Dedifferentiated amniotic fluid mesenchymal stem cell (primary cell): ENCODE measurements at regions not wholly inside any gene's neighbourhood (a gene's known extent, or its start where the extent isn't known, plus 50 kb on each side); places are given as distances from the start of the nearest gene placed in this dataset.
"Not testable (repeated sequence)": the region's sequence is repeated elsewhere in the genome, so short reads cannot be mapped to it uniquely, and the experiment has no call there.

ENCODE experiments used
- DNase-seq: peaks from one replicate; pipeline ENCODE4 v3.0.0-alpha.2; 2016; ENCODE audit errors: extremely low spot score

DNA sequence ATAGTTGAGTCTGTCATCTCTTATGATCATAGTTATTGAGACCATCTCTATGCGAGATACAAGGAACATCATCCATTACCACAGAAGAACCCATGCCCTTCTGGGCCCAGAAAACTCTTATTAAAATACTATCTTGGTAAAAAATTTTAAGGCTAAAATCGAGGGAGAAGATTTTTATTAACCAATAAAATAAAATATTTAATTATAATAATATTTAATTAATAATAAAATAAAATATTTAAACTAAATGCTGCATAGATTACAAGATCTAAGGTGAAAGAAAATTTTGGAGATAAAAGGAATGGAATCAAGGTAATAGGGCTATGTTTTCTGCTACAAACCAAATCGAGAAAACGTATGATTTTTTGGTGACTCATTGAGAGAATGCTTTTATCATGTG lies 540.2 kb downstream of the KCNH5 start:
- DNase-seq, result no peak

DNA sequence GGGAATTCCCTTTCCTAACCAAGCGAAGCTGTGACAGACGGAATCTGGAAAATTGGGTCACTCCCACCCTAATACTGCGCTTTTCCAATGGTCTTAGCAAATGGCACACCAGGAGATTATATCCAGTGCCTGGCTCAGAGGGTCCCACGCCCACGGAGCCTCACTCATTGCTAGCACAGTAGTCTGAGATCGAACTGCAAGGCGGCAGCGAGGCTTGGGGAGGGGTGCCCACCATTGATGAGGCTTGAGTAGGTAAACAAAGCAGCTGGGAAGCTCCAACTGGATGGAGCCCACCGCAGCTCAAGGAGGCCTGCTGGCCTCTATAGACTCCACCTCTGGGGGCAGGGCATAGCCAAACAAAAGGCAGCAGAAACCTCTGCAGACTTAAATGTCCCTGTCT lies 523.9 kb downstream of the KCNH5 start:
- not testable (repeated sequence) for DNase-seq

DNA sequence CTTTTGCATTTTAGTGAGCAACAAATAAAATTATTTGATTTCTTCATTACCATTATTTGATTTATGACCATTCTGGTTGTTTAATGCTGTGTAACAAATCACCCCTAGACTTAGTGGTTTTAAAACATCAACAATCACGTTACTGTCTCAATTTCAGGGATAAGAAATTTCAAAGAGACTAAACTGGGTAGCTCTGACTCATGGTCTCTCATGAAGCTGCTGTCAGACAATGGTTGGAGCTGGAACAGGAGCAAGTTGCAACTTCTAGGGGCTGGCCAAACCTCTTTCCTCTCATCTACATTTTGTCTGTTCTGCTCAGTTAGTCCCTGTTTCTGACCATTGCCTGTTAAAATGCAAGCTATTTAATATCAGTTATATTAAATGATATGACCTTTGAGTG lies 517.0 kb downstream of the KCNH5 start:
- no peak for DNase-seq

DNA sequence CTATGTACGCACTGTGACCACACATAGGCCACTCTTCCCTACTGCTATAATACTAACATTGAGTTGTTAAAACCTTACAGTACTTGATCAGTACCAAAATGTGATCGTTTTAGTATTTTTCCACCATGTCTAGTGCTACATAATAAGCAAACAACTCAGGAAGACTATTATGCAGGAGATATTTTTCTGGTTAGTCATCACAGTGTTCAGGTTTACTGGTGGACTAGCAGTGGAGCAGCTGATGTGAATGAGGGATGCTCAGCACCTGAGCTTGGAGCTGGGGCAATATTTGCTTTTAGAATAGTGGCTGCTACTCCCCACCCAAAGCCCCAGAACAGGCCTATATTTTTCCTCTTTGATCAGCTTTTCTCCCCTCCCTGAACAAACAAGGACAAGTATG lies 513.1 kb downstream of the KCNH5 start:
- DNase-seq, result no peak

DNA sequence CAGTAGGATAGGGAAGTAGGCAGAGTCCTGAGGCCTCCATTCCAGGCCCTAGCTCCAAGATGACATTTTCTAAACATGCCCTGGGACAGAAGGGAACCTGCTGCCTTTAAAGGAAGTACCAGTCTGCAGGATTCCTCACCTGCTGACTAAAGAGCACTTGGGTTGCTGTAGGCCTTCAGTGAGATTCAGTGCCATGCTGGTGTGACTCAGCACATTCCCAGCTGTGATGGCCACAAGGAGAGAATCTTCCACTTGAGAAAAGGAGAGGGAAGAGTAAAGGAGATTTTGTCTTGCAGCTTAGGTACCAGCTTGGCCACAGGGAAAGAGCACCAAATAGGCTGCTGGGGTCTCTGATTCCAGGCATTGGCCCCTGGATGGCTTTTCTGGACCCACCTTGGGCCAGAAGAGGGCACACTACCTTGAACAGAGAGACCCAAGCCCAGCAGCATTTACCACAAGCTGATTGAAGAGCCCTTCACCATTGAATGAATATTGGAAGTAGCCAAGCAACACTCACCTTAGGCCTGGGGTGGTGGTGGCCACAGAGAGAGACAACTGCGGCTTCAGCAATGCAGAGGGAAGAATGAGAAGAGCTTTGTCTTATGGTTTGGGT lies 498.3 kb downstream of the KCNH5 start:
- DNase-seq, result no peak

DNA sequence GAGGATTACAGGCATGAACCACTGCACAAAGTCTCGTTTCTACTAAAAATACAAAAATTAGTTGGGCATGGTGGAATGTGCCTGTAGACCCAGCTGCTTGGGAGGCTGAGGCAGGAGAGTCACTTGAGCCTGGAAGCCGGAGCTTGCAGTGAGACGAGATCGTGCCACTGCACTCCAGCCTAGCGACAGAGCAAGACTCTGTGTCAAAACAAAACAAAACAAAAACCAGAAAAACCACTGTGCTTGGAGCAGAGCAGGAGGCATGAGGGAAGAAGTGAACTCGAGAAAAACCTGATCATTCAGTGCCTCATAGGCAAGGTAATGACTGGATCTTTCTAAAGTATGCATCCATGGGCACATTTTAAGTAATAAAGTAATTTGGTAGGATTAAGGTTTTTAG lies 487.8 kb downstream of the KCNH5 start:
- DNase-seq, result no peak

DNA sequence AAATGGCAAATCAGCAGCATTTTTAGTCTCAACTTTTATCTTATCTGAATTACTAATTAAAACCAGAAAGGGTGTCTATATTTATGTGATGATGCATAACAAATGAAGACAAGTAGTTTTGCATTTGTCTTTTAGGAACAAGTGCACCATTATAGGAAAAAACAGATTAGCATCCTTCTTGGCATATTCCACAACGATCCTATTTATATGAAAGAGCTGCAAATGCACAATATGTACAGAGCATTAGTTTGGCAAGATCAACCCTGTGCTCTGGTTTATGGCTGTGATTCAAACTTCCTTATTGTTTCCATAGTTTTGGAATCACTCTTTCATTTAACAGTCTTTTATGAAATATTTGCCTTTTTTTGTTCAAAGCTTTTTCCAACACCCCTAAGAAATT lies 486.8 kb downstream of the KCNH5 start:
- no peak for DNase-seq

DNA sequence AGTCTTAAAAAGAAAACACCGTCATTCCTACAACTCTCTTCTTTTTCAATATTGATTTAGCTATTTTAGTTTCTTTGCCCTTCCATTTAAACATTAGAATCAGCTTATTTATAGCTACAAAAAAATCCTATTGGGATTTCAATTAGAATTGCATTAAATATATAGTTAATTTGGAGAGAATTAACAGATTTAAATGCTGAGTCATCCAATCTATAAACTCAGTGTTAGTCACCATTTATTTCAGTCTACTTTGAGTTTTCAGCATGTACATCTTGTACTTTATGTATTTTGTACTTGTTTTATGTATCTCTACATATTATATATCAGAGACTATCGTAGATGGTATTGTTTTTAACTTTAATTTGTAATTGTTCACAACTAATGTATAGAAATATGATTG lies 460.0 kb downstream of the KCNH5 start:
- DNase-seq, result no peak

DNA sequence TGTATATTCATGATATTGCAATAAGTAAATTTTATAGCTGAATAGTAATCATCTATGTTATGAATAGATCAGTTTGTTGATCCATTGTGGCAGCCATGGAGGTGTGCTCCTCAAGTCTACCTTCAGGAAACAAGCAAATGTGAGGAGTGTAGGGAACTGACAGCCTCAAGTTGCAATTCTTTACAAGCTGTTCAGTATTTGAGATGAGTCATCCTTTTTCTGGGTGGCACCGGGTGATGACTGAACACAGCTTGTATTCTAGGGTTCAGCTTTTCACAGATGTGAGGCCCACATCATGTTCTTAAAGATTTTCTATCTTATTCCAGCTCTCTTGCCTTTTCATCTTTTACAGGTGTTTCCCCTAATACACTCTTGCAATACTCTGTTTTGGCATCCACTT lies 452.4 kb downstream of the KCNH5 start:
- DNase-seq, result no peak

DNA sequence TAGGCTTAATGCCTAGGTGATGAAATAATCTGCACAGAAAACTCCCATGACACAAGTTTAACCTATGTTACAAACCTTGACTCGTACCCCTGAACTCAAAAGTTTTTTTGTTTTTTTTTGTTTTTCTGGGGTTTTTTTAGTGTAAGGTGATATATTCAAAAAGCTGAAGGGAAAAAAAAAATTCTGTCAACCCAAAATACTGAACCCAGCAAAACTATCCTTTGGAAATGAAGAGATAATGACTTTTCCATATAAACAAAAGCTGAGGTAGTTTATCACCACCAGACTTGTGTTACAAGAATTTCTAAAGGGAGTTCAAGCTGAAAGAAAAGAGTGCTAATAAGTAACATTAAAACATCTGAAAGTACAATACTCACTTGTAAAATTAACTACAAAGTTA lies 448.1 kb downstream of the KCNH5 start:
- no peak for DNase-seq

DNA sequence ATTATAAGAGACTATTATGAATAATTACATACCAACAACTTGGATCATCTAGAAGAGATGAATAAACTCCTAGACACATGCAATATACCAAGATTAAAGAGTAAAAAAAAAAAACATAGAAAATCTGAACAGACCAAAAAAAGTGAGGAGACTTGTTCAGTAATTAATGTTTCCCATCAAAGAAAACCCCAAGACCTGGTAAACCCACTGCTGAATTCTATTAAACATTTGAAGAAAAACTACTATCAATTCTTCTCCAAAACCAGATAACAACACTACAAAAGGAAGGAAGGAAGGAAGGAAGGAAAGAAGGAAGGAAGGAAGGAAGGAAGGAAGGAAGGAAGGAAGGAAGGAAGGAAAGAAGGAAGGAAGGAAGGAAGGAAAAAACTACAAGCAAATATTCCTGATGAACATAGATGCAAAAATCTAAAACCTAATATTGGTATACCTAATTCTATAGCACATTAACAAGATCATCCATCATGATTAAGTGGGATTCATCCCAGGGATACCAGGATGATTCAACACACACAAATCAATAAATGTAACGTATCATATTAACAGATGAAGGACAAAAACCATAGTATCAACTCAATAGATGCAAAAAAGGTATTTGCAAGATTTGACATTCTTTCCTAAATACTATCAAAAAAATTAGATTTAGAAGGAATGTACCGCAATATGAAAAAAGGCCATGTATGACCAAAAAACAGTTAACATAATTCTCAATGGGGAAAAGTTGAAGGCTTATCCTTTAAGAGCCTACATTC lies 445.5 kb downstream of the KCNH5 start:
- DNase-seq, result no peak

DNA sequence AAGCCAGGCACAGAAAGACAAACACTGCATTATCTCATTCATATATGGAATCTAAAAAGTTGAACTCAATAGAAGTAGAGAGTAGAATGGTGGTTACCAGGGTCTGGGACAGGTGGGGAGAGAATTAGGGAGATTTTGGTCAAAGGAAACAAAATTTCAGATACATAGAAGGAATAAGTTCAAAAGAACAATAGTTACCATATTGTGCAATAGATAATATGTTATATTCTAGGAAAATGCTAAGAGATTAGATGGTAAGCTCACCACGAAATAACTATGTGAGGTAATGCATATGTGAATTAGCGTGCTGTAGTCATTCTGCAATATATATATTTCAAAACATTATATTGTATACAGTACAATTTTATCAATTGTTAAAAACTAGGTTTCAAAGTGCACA lies 442.5 kb downstream of the KCNH5 start:
- DNase-seq, result no peak

DNA sequence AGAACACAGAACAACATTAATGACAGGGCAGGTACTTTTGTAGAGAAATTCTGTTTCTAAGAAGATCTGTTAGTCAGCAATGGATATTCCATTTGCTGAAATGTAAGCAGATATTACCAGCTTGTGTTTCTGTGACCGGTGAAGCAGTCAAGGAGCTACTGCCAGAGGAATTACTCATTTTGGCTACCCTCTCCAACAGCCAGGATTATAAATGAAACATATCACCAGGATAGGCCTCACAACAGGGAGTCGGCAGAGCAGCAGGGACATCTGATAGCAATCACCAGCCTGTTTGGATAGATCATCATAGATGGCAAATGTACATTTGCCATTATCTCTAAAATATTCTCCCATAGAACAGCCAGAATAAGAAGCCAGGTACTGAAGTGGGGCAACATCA lies 440.7 kb downstream of the KCNH5 start:
- DNase-seq, result no peak

DNA sequence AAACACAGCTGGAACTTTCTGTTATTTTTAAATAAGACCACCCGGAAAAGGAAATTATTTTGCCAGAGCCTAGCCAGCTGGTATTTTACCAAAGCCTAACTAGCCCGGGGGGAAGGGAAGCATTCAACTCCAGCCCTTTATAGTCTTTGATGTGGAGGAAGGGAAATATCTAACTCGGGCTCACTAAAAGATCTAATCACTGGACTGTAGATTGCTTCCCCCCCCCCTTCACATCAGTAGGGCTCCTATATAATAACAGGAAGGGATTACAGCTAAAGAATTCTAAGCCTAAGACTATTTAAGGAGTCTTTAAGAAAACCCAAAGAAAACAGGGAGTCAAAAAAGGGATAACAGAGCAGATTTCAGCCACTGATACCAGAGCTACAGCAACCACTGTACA lies 431.1 kb downstream of the KCNH5 start:
- no peak for DNase-seq

DNA sequence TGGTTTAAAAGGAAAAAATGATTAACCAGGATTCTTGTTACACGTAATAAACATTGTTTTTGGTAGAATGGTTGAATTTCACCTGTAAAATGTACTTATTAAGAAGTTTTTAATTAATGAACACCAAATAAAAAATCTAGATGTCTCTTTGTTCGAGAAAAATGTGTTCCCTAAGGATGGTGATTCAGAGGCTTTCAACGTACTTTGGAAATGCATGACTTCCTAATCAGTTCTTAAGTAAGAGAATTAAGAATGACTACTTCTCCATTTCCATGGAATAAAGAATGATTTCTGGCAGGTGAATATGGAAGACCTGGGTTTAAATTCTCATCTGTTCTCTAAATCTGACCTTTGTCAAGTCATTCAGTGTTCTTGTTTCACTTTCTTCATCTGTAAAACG lies 428.6 kb downstream of the KCNH5 start:
- DNase-seq, result no peak

DNA sequence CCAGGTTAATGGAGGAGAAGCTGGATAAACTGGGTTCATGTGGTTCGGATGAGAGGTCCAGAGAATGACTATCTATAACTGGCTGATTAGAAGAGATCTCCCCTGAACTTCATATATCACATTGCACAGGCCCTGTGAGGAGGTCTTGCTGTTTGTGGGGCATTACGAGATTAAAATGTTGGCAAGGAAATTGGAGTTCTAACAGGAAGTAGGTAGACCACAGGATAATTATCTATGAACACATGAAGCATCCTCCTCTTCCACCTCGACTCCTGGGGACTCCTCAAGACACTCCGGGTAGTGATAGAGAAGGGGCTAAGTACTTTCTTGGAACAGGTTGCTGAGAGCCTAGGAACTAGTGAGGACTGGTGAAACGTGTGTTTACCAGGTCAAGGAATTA lies 418.8 kb downstream of the KCNH5 start:
- no peak for DNase-seq

DNA sequence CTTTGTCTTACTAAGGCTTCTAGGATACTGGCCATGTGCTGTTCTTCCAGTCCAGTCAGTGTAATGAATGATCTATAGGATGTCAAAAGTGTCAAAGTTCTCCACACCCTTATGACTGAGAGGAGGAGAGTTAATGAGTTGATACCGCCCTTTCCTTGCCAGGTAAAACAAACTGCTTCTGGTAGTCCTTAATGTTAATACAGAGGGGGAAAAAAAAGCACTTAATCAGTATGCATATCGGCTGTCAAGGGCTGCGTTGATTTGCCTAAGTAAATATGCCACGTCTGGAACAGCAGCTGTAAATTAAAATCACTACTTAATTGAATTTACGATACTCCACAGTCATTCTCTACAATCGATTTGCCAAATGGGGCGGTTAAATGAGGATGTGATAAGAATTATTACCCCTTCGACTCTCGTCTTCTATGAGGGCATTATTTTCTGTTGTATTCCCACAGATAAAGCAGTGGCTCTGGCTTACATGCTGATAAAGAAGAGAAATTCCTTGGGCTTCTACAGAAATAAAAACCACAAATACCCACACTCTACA lies 416.0 kb downstream of the KCNH5 start:
- DNase-seq, result no peak

DNA sequence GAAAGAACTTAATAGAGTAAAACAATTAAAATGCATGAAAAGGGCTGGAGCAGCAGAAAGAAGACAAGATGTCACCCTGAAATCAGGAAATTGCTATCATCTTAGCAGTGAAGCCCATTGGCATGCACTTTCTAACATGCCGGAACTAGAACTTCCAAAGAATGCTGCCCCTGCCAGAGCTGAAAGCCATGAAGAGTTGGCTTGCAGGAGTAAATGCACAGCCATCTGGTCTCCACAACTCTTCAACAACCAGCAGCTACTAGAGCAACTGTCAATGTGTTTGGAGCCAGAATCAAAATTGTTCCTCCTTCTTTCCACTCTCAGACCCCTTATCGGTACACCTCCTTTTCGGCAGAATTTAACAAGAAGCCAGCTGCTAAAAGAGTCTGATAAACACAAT lies 414.1 kb downstream of the KCNH5 start:
- no peak for DNase-seq

DNA sequence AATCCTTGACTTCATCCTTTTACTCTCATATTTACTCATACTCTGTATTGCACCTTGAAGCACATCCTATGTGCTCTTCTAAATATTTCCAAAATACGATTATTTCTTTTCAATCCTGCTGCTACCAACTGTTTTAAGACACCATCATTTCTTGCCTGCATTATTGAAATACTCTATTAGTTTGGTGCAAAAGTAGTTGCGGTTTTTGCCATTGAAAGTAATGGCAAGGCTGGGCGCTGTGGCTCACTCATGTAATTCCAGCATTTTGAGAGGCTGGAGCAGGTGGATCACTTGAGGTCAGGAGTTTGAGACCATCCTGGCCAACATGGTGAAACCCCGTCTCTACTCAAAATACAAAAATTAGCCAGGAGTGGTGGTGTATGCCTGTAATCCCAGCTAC lies 412.5 kb downstream of the KCNH5 start:
- no peak for DNase-seq

DNA sequence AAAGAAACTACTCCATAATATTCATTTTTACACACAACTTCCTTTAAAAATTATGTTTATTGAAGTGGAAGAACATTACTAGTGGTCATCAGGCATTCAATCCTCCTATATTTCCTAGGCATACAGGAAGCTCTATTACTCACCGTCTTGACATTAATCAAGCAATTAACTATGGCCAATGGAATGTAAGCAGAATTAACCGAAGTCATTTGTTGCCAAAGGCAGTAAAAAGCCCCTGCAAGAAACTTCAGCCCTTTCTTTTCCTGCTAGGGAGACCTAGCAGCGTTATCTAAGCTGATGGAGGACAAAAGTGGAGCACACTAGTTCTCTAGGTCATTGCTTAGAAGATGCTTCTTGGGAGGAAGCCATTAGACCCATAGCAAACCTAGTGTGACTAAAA lies 399.6 kb downstream of the KCNH5 start:
- DNase-seq, result no peak
